ENCODE measurements at regions not wholly inside any gene's neighbourhood (a gene's known extent, or its start where the extent isn't known, plus 50 kb on each side); places are given as distances from the start of the nearest gene placed in this dataset.

DNA sequence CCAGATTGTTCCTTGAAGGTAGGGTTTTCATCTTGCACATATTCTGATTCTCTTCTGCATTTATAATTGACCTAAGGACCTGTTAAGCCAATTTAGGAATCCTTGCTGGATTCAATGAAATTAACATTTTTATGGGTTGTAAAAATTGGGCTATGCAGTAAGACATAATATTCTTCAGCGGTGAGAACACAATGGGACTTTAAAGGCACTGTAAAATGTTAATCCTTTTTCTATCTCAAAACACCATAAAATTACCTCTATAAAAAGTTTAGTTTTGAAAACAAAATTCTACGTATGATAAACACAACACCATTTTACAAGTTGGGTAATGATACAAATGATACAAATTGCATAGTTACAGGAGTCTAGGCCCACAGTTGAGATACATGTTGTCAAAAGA is 169.2 kb upstream of the DTNA start:
- no peak for DNase-seq (ENCODE audit: low spot score)
- in situ Hi-C loops (cut with MboI; ENCODE audit: low sequenced_read_pairs, unreplicated experiment), result no loop called here
- TF ChIP-seq CTCF (IDR thresholded peaks at IDR 0.05; ENCODE audit: borderline replicate concordance, control extremely low read depth, extremely low read depth, insufficient read depth, missing control alignments), result no peak

- no peak for DNase-seq (ENCODE audit: low spot score)
- in situ Hi-C loops (cut with MboI; ENCODE audit: low sequenced_read_pairs, unreplicated experiment), result no loop called here
- TF ChIP-seq CTCF (IDR thresholded peaks at IDR 0.05; ENCODE audit: borderline replicate concordance, control extremely low read depth, extremely low read depth, insufficient read depth, missing control alignments), result no peak
Measured at GRCh38 chr18:34542625-34543024, 167.5 kb upstream of the DTNA start.

DNA sequence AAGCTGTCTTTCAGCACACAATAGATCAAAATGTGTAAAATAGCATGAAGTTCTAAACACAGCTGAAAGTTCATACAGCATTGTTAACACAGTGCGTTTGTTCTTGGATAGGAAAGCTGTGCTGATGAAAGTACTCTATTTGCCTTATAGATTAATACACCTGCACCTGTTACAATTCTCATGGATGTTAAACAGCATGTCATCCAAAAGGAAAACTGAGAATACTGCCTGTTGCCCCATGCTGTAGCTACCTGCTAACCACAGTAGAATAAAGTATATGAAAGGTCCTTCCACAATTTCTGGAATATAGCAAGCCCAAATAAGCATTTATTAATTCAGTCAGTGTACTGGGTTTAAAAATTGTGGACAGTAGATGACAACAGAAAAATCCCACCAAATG is 166.7 kb upstream of the DTNA start:
- no peak for TF ChIP-seq CTCF (IDR thresholded peaks at IDR 0.05; ENCODE audit: borderline replicate concordance, control extremely low read depth, extremely low read depth, insufficient read depth, missing control alignments)
- no peak for DNase-seq (ENCODE audit: low spot score)
- in situ Hi-C loops (cut with MboI; ENCODE audit: low sequenced_read_pairs, unreplicated experiment), result no loop called here

- in situ Hi-C loops (cut with MboI; ENCODE audit: low sequenced_read_pairs, unreplicated experiment), result no loop called here
- no peak for DNase-seq (ENCODE audit: low spot score)
- TF ChIP-seq CTCF (IDR thresholded peaks at IDR 0.05; ENCODE audit: borderline replicate concordance, control extremely low read depth, extremely low read depth, insufficient read depth, missing control alignments), result no peak
Measured at GRCh38 chr18:34543945-34544344, 166.2 kb upstream of the DTNA start.

DNA sequence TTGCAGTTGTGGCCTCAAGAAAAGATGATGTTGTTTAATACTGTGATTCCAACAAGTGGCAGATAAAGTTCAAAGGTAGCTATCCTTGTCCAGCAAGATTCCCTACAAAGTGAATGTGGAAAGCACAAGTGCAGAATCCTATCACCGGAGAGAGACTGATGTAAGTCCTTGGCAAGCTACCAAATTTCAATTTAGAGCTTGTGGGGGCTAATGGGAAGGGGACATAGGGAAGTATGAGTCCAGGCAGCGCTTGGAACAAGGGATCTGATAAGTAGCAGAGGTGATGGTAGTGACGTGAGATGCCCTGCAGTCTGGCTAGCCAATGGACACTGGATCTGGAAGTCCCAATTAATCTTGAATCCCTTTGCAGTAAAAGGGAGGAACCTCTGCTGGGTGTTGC is 165.2 kb upstream of the DTNA start:
- in situ Hi-C loops (cut with MboI; ENCODE audit: low sequenced_read_pairs, unreplicated experiment), result no loop called here
- DNase-seq (ENCODE audit: low spot score), result no peak
- TF ChIP-seq CTCF (IDR thresholded peaks at IDR 0.05; ENCODE audit: borderline replicate concordance, control extremely low read depth, extremely low read depth, insufficient read depth, missing control alignments), result no peak

DNA sequence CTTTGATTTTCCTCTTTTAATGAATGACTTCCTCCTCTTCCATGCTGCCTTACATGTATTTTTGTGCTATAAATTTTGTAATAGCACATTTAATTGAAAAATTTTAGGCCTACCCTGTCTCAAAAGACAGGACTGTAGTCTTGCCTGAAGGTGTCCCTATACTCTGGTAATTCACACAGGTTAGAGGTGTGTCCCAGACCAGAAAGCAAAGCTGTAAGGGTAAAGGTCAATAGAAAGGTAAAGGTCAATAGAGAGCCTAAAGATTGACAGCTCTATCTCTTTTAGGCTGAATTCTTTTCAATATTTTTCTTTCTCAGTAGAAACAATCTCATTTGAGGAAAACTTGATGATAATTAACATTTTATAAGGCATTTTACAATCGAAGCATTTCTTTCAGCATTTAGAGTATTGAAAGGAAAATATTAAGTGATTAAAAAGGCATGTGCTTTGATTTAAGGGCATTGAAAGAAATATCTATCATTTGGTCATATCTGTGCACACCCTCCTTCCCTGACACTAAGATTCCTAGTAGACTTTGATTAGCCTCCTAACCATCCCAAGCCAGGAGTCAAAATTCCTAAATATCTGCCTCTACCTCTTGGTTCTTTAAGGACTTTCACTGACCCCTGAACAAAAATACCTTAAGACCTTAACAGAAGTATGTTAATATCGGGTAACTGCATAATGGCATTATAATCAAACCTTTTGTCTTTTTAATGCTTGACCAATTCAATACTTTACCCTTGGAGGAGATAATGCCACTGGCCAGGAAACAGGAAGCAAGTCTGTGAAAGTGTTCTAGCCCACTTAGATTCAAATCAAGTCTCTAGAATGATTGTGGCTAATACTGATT is 161.8 kb upstream of the DTNA start:
- TF ChIP-seq CTCF (IDR thresholded peaks at IDR 0.05; ENCODE audit: borderline replicate concordance, control extremely low read depth, extremely low read depth, insufficient read depth, missing control alignments), result no peak
- DNase-seq (ENCODE audit: low spot score), result no peak
- in situ Hi-C loops (cut with MboI; ENCODE audit: low sequenced_read_pairs, unreplicated experiment), result no loop called here
